ENCODE measurements at regions not wholly inside any gene's neighbourhood (a gene's known extent, or its start where the extent isn't known, plus 50 kb on each side); places are given as distances from the start of the nearest gene placed in this dataset.

- DNase-seq (ENCODE audit: low read depth, low spot score): no peak
- no CpG with 5 or more reads among the region's 2 CpGs for WGBS (ENCODE audit: insufficient coverage, insufficient read length)
Observed at GRCh38 chr14:22088614-22089342, 415.2 kb upstream of the OR4E1 start.

GRCh38 chr14:22086131-22086530 is 412.5 kb upstream of the OR4E1 start:
- no CpG with 5 or more reads among the region's 1 CpG for WGBS (ENCODE audit: insufficient coverage, insufficient read length)
- Histone ChIP-seq H3K4me3 (ENCODE audit: low read length) (no peak overlapping the region), H3K36me3 (ENCODE audit: control insufficient read depth, insufficient read depth, low read length) (no peaks in the 10 kb centered on the region), H3K27ac (ENCODE audit: low read length) (no peak overlapping the region), H3K9me3 (ENCODE audit: control insufficient read depth, insufficient read depth, low read length) (no peaks in the 10 kb centered on the region), H3K4me1 (ENCODE audit: control insufficient read depth, insufficient read depth, low read length) (no peaks in the 10 kb centered on the region), H3K27me3 (ENCODE audit: control insufficient read depth, insufficient read depth, low read length) (no peaks in the 10 kb centered on the region)
- no peak for DNase-seq (ENCODE audit: low read depth, low spot score)

More at GRCh38 chr14:22088614-22089342, 415.2 kb upstream of the OR4E1 start:
- Histone ChIP-seq H3K27me3 (ENCODE audit: control insufficient read depth, insufficient read depth, low read length) (no peaks in the 10 kb centered on the region), H3K4me1 (ENCODE audit: control insufficient read depth, insufficient read depth, low read length) (no peaks in the 10 kb centered on the region), H3K27ac (ENCODE audit: low read length) (no peak overlapping the region), H3K36me3 (ENCODE audit: control insufficient read depth, insufficient read depth, low read length) (no peaks in the 10 kb centered on the region), H3K4me3 (ENCODE audit: low read length) (no peak overlapping the region), H3K9me3 (ENCODE audit: control insufficient read depth, insufficient read depth, low read length) (no peaks in the 10 kb centered on the region)

GRCh38 chr14:22084393-22085281 is 411.0 kb upstream of the OR4E1 start:
- no peak for DNase-seq (ENCODE audit: low read depth, low spot score)
- H3K27me3 ChIP-seq (ENCODE audit: control insufficient read depth, insufficient read depth, low read length): no peaks in the 10 kb centered on the region
- WGBS (ENCODE audit: insufficient coverage, insufficient read length): no CpG with 5 or more reads among the region's 6 CpGs

GRCh38 chr14:22081337-22081736 is 407.7 kb upstream of the OR4E1 start:
- Histone ChIP-seq H3K27me3 (ENCODE audit: control insufficient read depth, insufficient read depth, low read length) (no peaks in the 10 kb centered on the region), H3K9me3 (ENCODE audit: control insufficient read depth, insufficient read depth, low read length) (no peaks in the 10 kb centered on the region), H3K4me3 (ENCODE audit: low read length) (no peak overlapping the region), H3K27ac (ENCODE audit: low read length) (no peak overlapping the region), H3K4me1 (ENCODE audit: control insufficient read depth, insufficient read depth, low read length) (no peaks in the 10 kb centered on the region), H3K36me3 (ENCODE audit: control insufficient read depth, insufficient read depth, low read length) (no peaks in the 10 kb centered on the region)
- no peak for DNase-seq (ENCODE audit: low read depth, low spot score)
- WGBS (ENCODE audit: insufficient coverage, insufficient read length): no CpG with 5 or more reads among the region's 1 CpG

More at GRCh38 chr14:22084393-22085281, 411.0 kb upstream of the OR4E1 start:
- no peak overlapping the region for H3K27ac ChIP-seq (ENCODE audit: low read length)
- no peaks in the 10 kb centered on the region for H3K4me1 ChIP-seq (ENCODE audit: control insufficient read depth, insufficient read depth, low read length)
- H3K36me3 ChIP-seq (ENCODE audit: control insufficient read depth, insufficient read depth, low read length): no peaks in the 10 kb centered on the region
- H3K4me3 ChIP-seq (ENCODE audit: low read length): no peak overlapping the region
- no peaks in the 10 kb centered on the region for H3K9me3 ChIP-seq (ENCODE audit: control insufficient read depth, insufficient read depth, low read length)

- H3K9me3 ChIP-seq (ENCODE audit: control insufficient read depth, insufficient read depth, low read length): no peaks in the 10 kb centered on the region
- no peak overlapping the region for H3K4me3 ChIP-seq (ENCODE audit: low read length)
- no peak for DNase-seq (ENCODE audit: low read depth, low spot score)
- H3K4me1 ChIP-seq (ENCODE audit: control insufficient read depth, insufficient read depth, low read length): no peaks in the 10 kb centered on the region
- H3K27ac ChIP-seq (ENCODE audit: low read length): no peak overlapping the region
- no peaks in the 10 kb centered on the region for H3K36me3 ChIP-seq (ENCODE audit: control insufficient read depth, insufficient read depth, low read length)
- no CpG with 5 or more reads among the region's 1 CpG for WGBS (ENCODE audit: insufficient coverage, insufficient read length)
- H3K27me3 ChIP-seq (ENCODE audit: control insufficient read depth, insufficient read depth, low read length): no peaks in the 10 kb centered on the region
Observed at GRCh38 chr14:22079766-22080165, 406.1 kb upstream of the OR4E1 start.

GRCh38 chr14:22073801-22074200 is 400.2 kb upstream of the OR4E1 start:
- Histone ChIP-seq H3K4me1 (ENCODE audit: control insufficient read depth, insufficient read depth, low read length) (no peaks in the 10 kb centered on the region), H3K4me3 (ENCODE audit: low read length) (no peak overlapping the region), H3K36me3 (ENCODE audit: control insufficient read depth, insufficient read depth, low read length) (no peaks in the 10 kb centered on the region), H3K9me3 (ENCODE audit: control insufficient read depth, insufficient read depth, low read length) (no peaks in the 10 kb centered on the region), H3K27me3 (ENCODE audit: control insufficient read depth, insufficient read depth, low read length) (no peaks in the 10 kb centered on the region), H3K27ac (ENCODE audit: low read length) (no peak overlapping the region)
- DNase-seq (ENCODE audit: low read depth, low spot score): no peak

GRCh38 chr14:22071006-22071405 is 397.4 kb upstream of the OR4E1 start:
- H3K4me1 ChIP-seq (ENCODE audit: control insufficient read depth, insufficient read depth, low read length): no peaks in the 10 kb centered on the region
- H3K27me3 ChIP-seq (ENCODE audit: control insufficient read depth, insufficient read depth, low read length): no peaks in the 10 kb centered on the region
- DNase-seq (ENCODE audit: low read depth, low spot score): no peak
- no peaks in the 10 kb centered on the region for H3K9me3 ChIP-seq (ENCODE audit: control insufficient read depth, insufficient read depth, low read length)
- no peak overlapping the region for H3K27ac ChIP-seq (ENCODE audit: low read length)
- no peak overlapping the region for H3K4me3 ChIP-seq (ENCODE audit: low read length)
- no peaks in the 10 kb centered on the region for H3K36me3 ChIP-seq (ENCODE audit: control insufficient read depth, insufficient read depth, low read length)
- WGBS (ENCODE audit: insufficient coverage, insufficient read length): no CpG with 5 or more reads among the region's 12 CpGs

GRCh38 chr14:22070119-22070982 is 396.7 kb upstream of the OR4E1 start:
- WGBS (ENCODE audit: insufficient coverage, insufficient read length): no CpG with 5 or more reads among the region's 12 CpGs
- H3K4me3 ChIP-seq (ENCODE audit: low read length): no peak overlapping the region; the same call in 1 of the 2 replicates
- no peaks in the 10 kb centered on the region for H3K4me1 ChIP-seq (ENCODE audit: control insufficient read depth, insufficient read depth, low read length)
- no peaks in the 10 kb centered on the region for H3K27me3 ChIP-seq (ENCODE audit: control insufficient read depth, insufficient read depth, low read length)
- DNase-seq (ENCODE audit: low read depth, low spot score): no peak
- no peaks in the 10 kb centered on the region for H3K9me3 ChIP-seq (ENCODE audit: control insufficient read depth, insufficient read depth, low read length)
- no peaks in the 10 kb centered on the region for H3K36me3 ChIP-seq (ENCODE audit: control insufficient read depth, insufficient read depth, low read length)
- H3K27ac ChIP-seq (ENCODE audit: low read length): no peak overlapping the region

- whole genome bisulfite sequencing (ENCODE audit: insufficient coverage, insufficient read length): no CpG with 5 or more reads among the region's 1 CpG
- H3K9me3 ChIP-seq (ENCODE audit: control insufficient read depth, insufficient read depth, low read length): no peaks in the 10 kb centered on the region
- no peak overlapping the region for H3K4me3 ChIP-seq (ENCODE audit: low read length)
- no peaks in the 10 kb centered on the region for H3K36me3 ChIP-seq (ENCODE audit: control insufficient read depth, insufficient read depth, low read length)
- no peak for DNase-seq (ENCODE audit: low read depth, low spot score)
- H3K27me3 ChIP-seq (ENCODE audit: control insufficient read depth, insufficient read depth, low read length): no peaks in the 10 kb centered on the region
- H3K27ac ChIP-seq (ENCODE audit: low read length): no peak overlapping the region
- H3K4me1 ChIP-seq (ENCODE audit: control insufficient read depth, insufficient read depth, low read length): no peaks in the 10 kb centered on the region
Observed at GRCh38 chr14:22065347-22065746, 391.7 kb upstream of the OR4E1 start.

GRCh38 chr14:22059201-22059600 is 385.6 kb upstream of the OR4E1 start:
- no peaks in the 10 kb centered on the region for H3K4me1 ChIP-seq (ENCODE audit: control insufficient read depth, insufficient read depth, low read length)
- H3K27ac ChIP-seq (ENCODE audit: low read length): no peak overlapping the region
- no peaks in the 10 kb centered on the region for H3K36me3 ChIP-seq (ENCODE audit: control insufficient read depth, insufficient read depth, low read length)
- WGBS (ENCODE audit: insufficient coverage, insufficient read length): no CpG with 5 or more reads among the region's 4 CpGs
- no peak overlapping the region for H3K4me3 ChIP-seq (ENCODE audit: low read length)
- H3K9me3 ChIP-seq (ENCODE audit: control insufficient read depth, insufficient read depth, low read length): no peaks in the 10 kb centered on the region
- no peak for DNase-seq (ENCODE audit: low read depth, low spot score)
- no peaks in the 10 kb centered on the region for H3K27me3 ChIP-seq (ENCODE audit: control insufficient read depth, insufficient read depth, low read length)

Data from iPS DF 6.9 (cell line).